ENCODE measurements at regions not wholly inside any gene's neighbourhood (a gene's known extent, or its start where the extent isn't known, plus 50 kb on each side); places are given as distances from the start of the nearest gene placed in this dataset.

DNA sequence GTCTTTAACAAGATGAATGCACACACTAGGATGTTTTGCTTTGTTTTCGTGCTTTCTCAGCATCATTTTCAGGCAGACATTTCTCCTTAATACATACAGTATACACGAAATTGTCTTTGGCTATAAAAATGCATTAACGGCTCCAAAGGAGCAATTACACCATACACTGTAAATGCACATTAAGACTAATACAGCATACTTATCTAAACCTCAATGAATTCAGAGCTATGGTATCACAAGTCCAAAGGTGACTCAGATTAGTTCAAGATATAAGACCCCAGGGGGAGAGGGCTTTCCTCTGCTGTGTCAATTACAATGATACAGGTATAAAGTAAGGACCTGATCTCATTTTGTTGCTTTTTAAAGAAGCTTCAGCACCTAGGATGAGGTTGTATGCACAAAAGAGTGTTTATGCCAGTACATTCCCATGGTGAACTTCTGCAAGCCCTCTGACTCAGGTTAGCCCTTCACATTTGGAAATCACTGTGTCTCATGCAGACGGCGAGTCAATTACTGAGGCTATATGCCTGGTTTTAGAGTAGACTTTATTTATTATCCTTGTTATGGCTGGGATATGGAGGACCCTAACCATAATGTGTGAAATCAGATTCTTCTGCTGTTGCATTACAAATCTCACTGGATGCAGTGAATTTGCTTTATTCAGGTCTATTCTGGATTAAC lies 233.3 kb downstream of the ZNF608 start:
- TF ChIP-seq SIN3A (IDR thresholded peaks at IDR 0.05; ENCODE audit: borderline replicate concordance, insufficient read depth, low read length) (no peak), FOXP2 (optimal IDR thresholded peaks at IDR 0.05; ENCODE audit: borderline replicate concordance, extremely low read depth, extremely low read length, insufficient read depth) (no peak), TAF1 (IDR thresholded peaks at IDR 0.05; ENCODE audit: borderline replicate concordance, insufficient read depth, low read length) (no peak), POLR2AphosphoS5 (IDR thresholded peaks at IDR 0.05; ENCODE audit: low read depth, low read length) (no peak)
- TF ChIP-seq, protein P1, sequence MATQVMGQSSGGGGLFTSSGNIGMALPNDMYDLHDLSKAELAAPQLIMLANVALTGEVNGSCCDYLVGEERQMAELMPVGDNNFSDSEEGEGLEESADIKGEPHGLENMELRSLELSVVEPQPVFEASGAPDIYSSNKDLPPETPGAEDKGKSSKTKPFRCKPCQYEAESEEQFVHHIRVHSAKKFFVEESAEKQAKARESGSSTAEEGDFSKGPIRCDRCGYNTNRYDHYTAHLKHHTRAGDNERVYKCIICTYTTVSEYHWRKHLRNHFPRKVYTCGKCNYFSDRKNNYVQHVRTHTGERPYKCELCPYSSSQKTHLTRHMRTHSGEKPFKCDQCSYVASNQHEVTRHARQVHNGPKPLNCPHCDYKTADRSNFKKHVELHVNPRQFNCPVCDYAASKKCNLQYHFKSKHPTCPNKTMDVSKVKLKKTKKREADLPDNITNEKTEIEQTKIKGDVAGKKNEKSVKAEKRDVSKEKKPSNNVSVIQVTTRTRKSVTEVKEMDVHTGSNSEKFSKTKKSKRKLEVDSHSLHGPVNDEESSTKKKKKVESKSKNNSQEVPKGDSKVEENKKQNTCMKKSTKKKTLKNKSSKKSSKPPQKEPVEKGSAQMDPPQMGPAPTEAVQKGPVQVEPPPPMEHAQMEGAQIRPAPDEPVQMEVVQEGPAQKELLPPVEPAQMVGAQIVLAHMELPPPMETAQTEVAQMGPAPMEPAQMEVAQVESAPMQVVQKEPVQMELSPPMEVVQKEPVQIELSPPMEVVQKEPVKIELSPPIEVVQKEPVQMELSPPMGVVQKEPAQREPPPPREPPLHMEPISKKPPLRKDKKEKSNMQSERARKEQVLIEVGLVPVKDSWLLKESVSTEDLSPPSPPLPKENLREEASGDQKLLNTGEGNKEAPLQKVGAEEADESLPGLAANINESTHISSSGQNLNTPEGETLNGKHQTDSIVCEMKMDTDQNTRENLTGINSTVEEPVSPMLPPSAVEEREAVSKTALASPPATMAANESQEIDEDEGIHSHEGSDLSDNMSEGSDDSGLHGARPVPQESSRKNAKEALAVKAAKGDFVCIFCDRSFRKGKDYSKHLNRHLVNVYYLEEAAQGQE (IDR thresholded peaks at IDR 0.05; ENCODE audit: insufficient read depth in 1 of 2, low read depth in 2 of 2, low read length in 2 of 2) = no peak

- no peak for TF ChIP-seq TAF1 (IDR thresholded peaks at IDR 0.05; ENCODE audit: borderline replicate concordance, insufficient read depth, low read length)
- TF ChIP-seq SIN3A (IDR thresholded peaks at IDR 0.05; ENCODE audit: borderline replicate concordance, insufficient read depth, low read length) = no peak
- TF ChIP-seq, protein P1 (IDR thresholded peaks at IDR 0.05; ENCODE audit: insufficient read depth in 1 of 2, low read depth in 2 of 2, low read length in 2 of 2) = no peak
- TF ChIP-seq POLR2AphosphoS5 (IDR thresholded peaks at IDR 0.05; ENCODE audit: low read depth, low read length) = no peak
- TF ChIP-seq FOXP2 (optimal IDR thresholded peaks at IDR 0.05; ENCODE audit: borderline replicate concordance, extremely low read depth, extremely low read length, insufficient read depth) = no peak
Observed at GRCh38 chr5:124512236-124512635, 234.2 kb downstream of the ZNF608 start.

- TF ChIP-seq, protein P1 (IDR thresholded peaks at IDR 0.05; ENCODE audit: insufficient read depth in 1 of 2, low read depth in 2 of 2, low read length in 2 of 2) = no peak
- no peak for TF ChIP-seq POLR2AphosphoS5 (IDR thresholded peaks at IDR 0.05; ENCODE audit: low read depth, low read length)
- no peak for TF ChIP-seq FOXP2 (optimal IDR thresholded peaks at IDR 0.05; ENCODE audit: borderline replicate concordance, extremely low read depth, extremely low read length, insufficient read depth)
- TF ChIP-seq TAF1 (IDR thresholded peaks at IDR 0.05; ENCODE audit: borderline replicate concordance, insufficient read depth, low read length) = no peak
- TF ChIP-seq SIN3A (IDR thresholded peaks at IDR 0.05; ENCODE audit: borderline replicate concordance, insufficient read depth, low read length) = no peak
Observed at GRCh38 chr5:124511791-124512190, 234.6 kb downstream of the ZNF608 start.

DNA sequence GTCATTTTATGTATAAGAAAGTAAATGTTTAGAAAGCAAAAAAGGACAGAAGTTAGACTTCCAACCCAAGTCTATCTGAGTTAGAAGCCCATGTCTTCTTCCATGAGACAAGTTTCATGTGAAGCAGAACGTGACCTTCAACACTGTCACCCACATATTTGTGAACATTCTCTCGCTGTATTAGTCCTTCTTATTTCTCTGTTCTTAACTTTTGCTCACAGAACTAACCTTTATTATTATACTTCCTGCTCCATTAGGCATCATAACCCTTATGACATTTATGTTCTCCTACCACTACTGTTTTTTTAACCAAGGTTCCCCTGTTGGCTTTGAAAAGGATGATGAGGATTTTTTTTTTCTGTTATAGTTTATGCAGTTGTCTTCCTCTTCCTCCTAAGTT lies 238.8 kb downstream of the ZNF608 start:
- TF ChIP-seq POLR2AphosphoS5 (IDR thresholded peaks at IDR 0.05; ENCODE audit: low read depth, low read length) (no peak), SIN3A (IDR thresholded peaks at IDR 0.05; ENCODE audit: borderline replicate concordance, insufficient read depth, low read length) (no peak), FOXP2 (optimal IDR thresholded peaks at IDR 0.05; ENCODE audit: borderline replicate concordance, extremely low read depth, extremely low read length, insufficient read depth) (no peak), TAF1 (IDR thresholded peaks at IDR 0.05; ENCODE audit: borderline replicate concordance, insufficient read depth, low read length) (no peak)
- TF ChIP-seq, protein P1 (IDR thresholded peaks at IDR 0.05; ENCODE audit: insufficient read depth in 1 of 2, low read depth in 2 of 2, low read length in 2 of 2) = no peak
